Activated CD4-positive, alpha-beta T cell treated with anti-CD3 and anti-CD28 coated beads, Interleukin-2, amount 10 ng/mL, durations not matched to agents 7 days and 5 days (primary cell): ENCODE measurements at regions not wholly inside any gene's neighbourhood (a gene's known extent, or its start where the extent isn't known, plus 50 kb on each side); places are given as distances from the start of the nearest gene placed in this dataset.

Source experiments
- CTCF ChIA-PET: fragments of 350-600 bp; sonication (Branson Sonifier 250); formaldehyde crosslinking; loops from one replicate; lab custom pipeline; 2021; ENCODE audit warnings: antibody characterized with exemption; lab: Charles Lee
- POLR2A ChIA-PET: fragments of 350-600 bp; sonication (Branson Sonifier 250); formaldehyde crosslinking; loops from one replicate; lab custom pipeline; 2021; ENCODE audit warnings: antibody characterized with exemption; lab: Charles Lee
- DNase-seq: peaks from one replicate; pipeline ENCODE4 v3.0.0-alpha.2; 2020
- H3K27ac Mint-ChIP-seq: one replicate; pipeline ENCODE4 v1.8.0; 2021; ENCODE audit warnings: mild to moderate bottlenecking, moderate library complexity, mixed read lengths
- H3K27me3 Mint-ChIP-seq: one replicate; pipeline ENCODE4 v1.8.0; 2021; ENCODE audit warnings: mixed read lengths
- H3K36me3 Mint-ChIP-seq: one replicate; pipeline ENCODE4 v1.8.0; 2021; ENCODE audit warnings: low read depth, mixed read lengths
- H3K4me1 Mint-ChIP-seq: one replicate; pipeline ENCODE4 v1.8.0; 2021; ENCODE audit warnings: mixed read lengths
- H3K4me3 Mint-ChIP-seq: one replicate; pipeline ENCODE4 v1.8.0; 2021; ENCODE audit warnings: mild to moderate bottlenecking, moderate library complexity, mixed read lengths
- H3K9me3 Mint-ChIP-seq: one replicate; pipeline ENCODE4 v1.8.0; 2021; ENCODE audit warnings: mixed read lengths

DNA sequence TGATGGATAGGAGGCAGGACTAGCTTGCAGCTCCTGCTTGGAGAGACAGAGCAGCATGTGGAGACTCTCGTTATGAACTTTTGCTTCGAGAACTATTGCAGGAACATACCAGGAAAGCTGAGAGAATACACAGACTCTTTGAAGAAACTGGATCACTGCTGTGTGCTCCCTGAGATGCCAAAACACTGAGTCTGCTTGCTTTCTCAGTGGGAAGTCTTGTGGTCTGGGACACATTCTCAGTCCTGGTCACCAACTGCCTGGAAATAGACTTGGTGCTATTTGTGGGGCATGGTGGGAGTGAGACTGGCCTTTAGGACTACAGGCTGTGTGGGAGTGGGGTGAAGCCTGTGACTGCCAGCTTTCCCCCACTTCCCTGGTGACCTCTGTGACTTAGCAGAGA, 252.6 kb downstream of the MED10 start:
- DNase-seq, result no peak
- Mint-ChIP-seq H3K36me3 (no peaks in the 10 kb centered on the region), H3K4me1 (no peaks in the 10 kb centered on the region), H3K9me3 (peaks cover 7% of the 10 kb centered on the region), H3K27me3 (no peaks in the 10 kb centered on the region), H3K4me3 (no peak overlapping the region), H3K27ac (no peak overlapping the region)
- POLR2A ChIA-PET, result no interaction called here
- CTCF ChIA-PET, result no interaction called here

DNA sequence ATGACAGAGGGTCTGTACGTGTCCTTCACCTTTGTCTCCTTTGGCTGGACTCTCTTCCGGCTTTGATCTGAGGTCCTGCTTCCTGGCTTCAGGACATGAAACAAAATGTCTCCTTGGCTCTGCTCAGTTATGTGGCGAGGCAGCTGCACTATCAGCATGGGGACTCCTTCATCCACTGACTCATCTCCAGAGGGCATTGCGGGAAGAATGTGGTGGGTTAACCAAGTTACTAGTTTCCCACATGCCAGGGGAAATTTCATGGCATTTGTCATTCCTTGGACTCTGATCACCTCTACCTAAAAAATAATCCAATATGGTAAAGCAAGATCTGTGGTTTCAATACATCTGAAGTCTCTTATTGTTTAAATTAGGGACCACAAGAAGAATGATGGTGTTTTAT, 259.7 kb downstream of the MED10 start:
- H3K36me3 Mint-ChIP-seq, result no peaks in the 10 kb centered on the region
- H3K9me3 Mint-ChIP-seq, result no peaks in the 10 kb centered on the region
- no peaks in the 10 kb centered on the region for H3K27me3 Mint-ChIP-seq
- no peak overlapping the region for H3K4me3 Mint-ChIP-seq
- no peaks in the 10 kb centered on the region for H3K4me1 Mint-ChIP-seq
- POLR2A ChIA-PET, result no interaction called here
- CTCF ChIA-PET, result no interaction called here
- no peak for DNase-seq
- no peak overlapping the region for H3K27ac Mint-ChIP-seq

DNA sequence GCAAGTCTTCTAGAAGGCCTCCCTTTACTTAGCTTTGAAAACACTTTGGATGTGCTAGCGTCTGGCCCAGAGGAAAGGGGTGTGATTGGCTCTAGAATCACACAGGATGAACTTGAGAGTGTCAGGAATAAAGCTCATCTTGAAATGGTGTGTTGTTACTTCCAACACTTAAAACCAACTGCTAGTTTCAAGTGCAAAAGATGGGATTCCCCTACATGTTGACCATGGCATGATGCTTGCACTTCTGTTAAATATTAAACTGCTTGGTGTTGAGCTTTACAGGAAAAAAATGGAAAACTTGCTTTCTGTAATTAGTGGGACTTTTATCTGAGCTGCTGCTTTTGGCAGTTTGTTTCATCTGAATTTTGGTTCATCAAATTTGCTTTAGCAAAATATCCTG, 261.1 kb downstream of the MED10 start:
- Mint-ChIP-seq H3K27ac (no peak overlapping the region), H3K9me3 (no peaks in the 10 kb centered on the region), H3K4me1 (no peaks in the 10 kb centered on the region), H3K4me3 (no peak overlapping the region), H3K36me3 (no peaks in the 10 kb centered on the region), H3K27me3 (no peaks in the 10 kb centered on the region)
- DNase-seq, result no peak
- ChIA-PET POLR2A (no interaction called here), CTCF (no interaction called here)

GRCh38 chr5:6115852-6116251, 262.5 kb downstream of the MED10 start:
- Mint-ChIP-seq H3K9me3 (no peaks in the 10 kb centered on the region), H3K36me3 (no peaks in the 10 kb centered on the region), H3K4me1 (no peaks in the 10 kb centered on the region), H3K4me3 (no peak overlapping the region), H3K27me3 (no peaks in the 10 kb centered on the region), H3K27ac (no peak overlapping the region)
- DNase-seq, result no peak
- POLR2A ChIA-PET, result no interaction called here
- CTCF ChIA-PET, result no interaction called here

DNA sequence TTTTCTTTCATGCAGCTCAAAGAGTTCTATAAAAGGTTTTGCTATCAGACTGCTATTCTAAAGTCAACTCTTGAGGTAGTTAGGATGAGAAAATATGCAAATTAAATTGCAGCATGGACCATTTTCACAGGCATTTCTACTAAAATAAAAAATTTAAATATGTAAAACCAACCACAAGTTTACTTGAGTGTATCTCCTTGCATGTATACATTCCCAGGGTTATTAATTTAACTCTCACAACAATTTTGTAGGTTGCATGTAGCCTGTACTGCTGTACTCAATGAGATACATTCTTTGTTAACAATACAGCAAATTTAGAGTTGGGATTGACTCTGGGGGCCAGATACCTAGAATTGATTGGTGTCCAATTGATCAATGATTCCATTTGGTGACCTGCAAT, 265.8 kb downstream of the MED10 start:
- no peaks in the 10 kb centered on the region for H3K9me3 Mint-ChIP-seq

GRCh38 chr5:6112125-6112524, 266.2 kb downstream of the MED10 start:
- Mint-ChIP-seq H3K27ac (no peak overlapping the region), H3K36me3 (no peaks in the 10 kb centered on the region), H3K27me3 (no peaks in the 10 kb centered on the region), H3K4me3 (no peak overlapping the region), H3K4me1 (no peaks in the 10 kb centered on the region), H3K9me3 (no peaks in the 10 kb centered on the region)
- ChIA-PET CTCF (no interaction called here), POLR2A (no interaction called here)
- DNase-seq, result no peak

More for the DNA sequence above, 265.8 kb downstream of the MED10 start:
- Mint-ChIP-seq H3K27ac (no peak overlapping the region), H3K4me3 (no peak overlapping the region), H3K4me1 (no peaks in the 10 kb centered on the region), H3K27me3 (no peaks in the 10 kb centered on the region), H3K36me3 (no peaks in the 10 kb centered on the region)
- POLR2A ChIA-PET, result no interaction called here
- CTCF ChIA-PET, result no interaction called here
- DNase-seq, result no peak

- no peak overlapping the region for H3K4me3 Mint-ChIP-seq
- no peaks in the 10 kb centered on the region for H3K27me3 Mint-ChIP-seq
- POLR2A ChIA-PET, result no interaction called here
- DNase-seq, result no peak
- H3K36me3 Mint-ChIP-seq, result no peaks in the 10 kb centered on the region
- CTCF ChIA-PET, result no interaction called here
- no peaks in the 10 kb centered on the region for H3K4me1 Mint-ChIP-seq
- H3K9me3 Mint-ChIP-seq, result no peaks in the 10 kb centered on the region
- H3K27ac Mint-ChIP-seq, result no peak overlapping the region
Measured at GRCh38 chr5:6111131-6111530, 267.2 kb downstream of the MED10 start.

DNA sequence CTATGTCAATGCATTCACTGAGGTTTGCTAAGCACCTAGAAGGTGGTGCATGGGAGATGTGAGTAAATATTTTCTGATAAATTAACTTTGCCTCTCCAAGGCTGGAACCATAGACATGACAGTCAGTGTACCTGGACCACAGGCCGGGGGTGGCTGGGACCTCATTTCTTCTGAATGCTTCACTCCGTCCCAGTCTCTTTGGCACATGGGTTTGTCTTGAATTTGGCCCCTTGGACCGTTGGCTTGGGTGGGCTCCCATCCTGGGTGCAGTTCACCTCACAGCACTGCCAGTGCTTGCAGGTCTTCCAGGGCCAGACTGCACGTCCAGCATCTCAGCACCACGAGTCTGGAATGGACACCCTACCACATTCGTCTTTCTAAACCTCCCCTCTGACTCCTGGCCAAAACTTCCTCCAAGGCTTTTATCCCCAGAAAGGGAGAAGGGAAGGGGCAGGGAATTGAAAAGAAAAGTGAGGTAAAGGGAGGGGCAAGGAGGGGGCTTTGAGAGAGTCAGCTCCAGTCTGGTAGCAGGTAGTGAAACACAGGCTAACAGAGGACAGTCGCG, 267.8 kb downstream of the MED10 start:
- Mint-ChIP-seq H3K4me3 (no peak overlapping the region), H3K36me3 (no peaks in the 10 kb centered on the region), H3K27me3 (no peaks in the 10 kb centered on the region), H3K9me3 (no peaks in the 10 kb centered on the region), H3K4me1 (no peaks in the 10 kb centered on the region), H3K27ac (no peak overlapping the region)
- DNase-seq, result no peak
- CTCF ChIA-PET, result no interaction called here
- POLR2A ChIA-PET, result no interaction called here

GRCh38 chr5:6108981-6109825, 269.1 kb downstream of the MED10 start:
- DNase-seq, result no peak
- H3K4me3 Mint-ChIP-seq, result no peak overlapping the region
- ChIA-PET POLR2A (interaction anchor here (0.5 kb wide), 1 partner anchor 32 kb away, joined by 3 read pairs; no protein-coding TSS in a partner anchor), CTCF (no interaction called here)
- no peak overlapping the region for H3K27ac Mint-ChIP-seq
- H3K36me3 Mint-ChIP-seq, result no peaks in the 10 kb centered on the region
- H3K9me3 Mint-ChIP-seq, result no peaks in the 10 kb centered on the region
- no peaks in the 10 kb centered on the region for H3K27me3 Mint-ChIP-seq
- H3K4me1 Mint-ChIP-seq, result no peaks in the 10 kb centered on the region

GRCh38 chr5:6108540-6108848, 269.9 kb downstream of the MED10 start:
- no peak overlapping the region for H3K27ac Mint-ChIP-seq
- no peaks in the 10 kb centered on the region for H3K27me3 Mint-ChIP-seq
- no peak overlapping the region for H3K4me3 Mint-ChIP-seq
- H3K9me3 Mint-ChIP-seq, result no peaks in the 10 kb centered on the region
- no peak for DNase-seq
- no peaks in the 10 kb centered on the region for H3K36me3 Mint-ChIP-seq
- CTCF ChIA-PET, result no interaction called here
- POLR2A ChIA-PET, result no interaction called here
- no peaks in the 10 kb centered on the region for H3K4me1 Mint-ChIP-seq

- Mint-ChIP-seq H3K27me3 (no peaks in the 10 kb centered on the region), H3K4me1 (no peaks in the 10 kb centered on the region), H3K9me3 (no peaks in the 10 kb centered on the region), H3K27ac (no peak overlapping the region), H3K36me3 (no peaks in the 10 kb centered on the region), H3K4me3 (no peak overlapping the region)
- CTCF ChIA-PET, result interaction anchor here (0.6 kb wide), 1 partner anchor 55 kb away, joined by 3 read pairs; no protein-coding TSS in a partner anchor
- no peak for DNase-seq
- POLR2A ChIA-PET, result no interaction called here
Measured at GRCh38 chr5:6107675-6108539, 270.4 kb downstream of the MED10 start.

DNA sequence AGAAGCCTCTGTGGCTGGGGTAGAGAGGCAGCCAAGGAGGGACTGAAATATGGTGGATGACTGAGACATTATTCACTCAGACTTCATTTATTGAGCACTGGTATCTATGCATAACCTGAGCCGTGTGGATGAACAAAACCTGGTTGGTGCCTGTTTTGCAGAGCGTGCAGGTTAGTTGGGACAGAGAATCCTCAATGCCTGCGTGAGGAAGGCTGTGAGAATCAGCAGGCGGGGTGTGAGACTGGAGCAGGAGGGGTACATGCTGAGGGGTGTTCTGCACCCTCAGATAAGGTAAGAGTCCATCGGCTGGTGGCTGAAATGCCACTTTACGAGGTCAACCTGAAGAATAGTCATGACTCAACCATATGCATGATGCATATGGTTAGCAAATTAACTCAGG, 271.6 kb downstream of the MED10 start:
- H3K4me3 Mint-ChIP-seq, result no peak overlapping the region
- H3K36me3 Mint-ChIP-seq, result no peaks in the 10 kb centered on the region
- no peak overlapping the region for H3K27ac Mint-ChIP-seq
- H3K9me3 Mint-ChIP-seq, result no peaks in the 10 kb centered on the region
- ChIA-PET CTCF (interaction anchor here (0.6 kb wide), 1 partner anchor 53 kb away, joined by 3 read pairs; no protein-coding TSS in a partner anchor), POLR2A (no interaction called here)
- no peaks in the 10 kb centered on the region for H3K27me3 Mint-ChIP-seq
- no peak for DNase-seq
- H3K4me1 Mint-ChIP-seq, result no peaks in the 10 kb centered on the region

GRCh38 chr5:6105320-6105719, 273.0 kb downstream of the MED10 start:
- Mint-ChIP-seq H3K27me3 (no peaks in the 10 kb centered on the region), H3K4me1 (no peaks in the 10 kb centered on the region), H3K4me3 (no peak overlapping the region), H3K9me3 (no peaks in the 10 kb centered on the region), H3K36me3 (no peaks in the 10 kb centered on the region), H3K27ac (no peak overlapping the region)
- CTCF ChIA-PET, result no interaction called here
- POLR2A ChIA-PET, result no interaction called here
- no peak for DNase-seq
